PC-3 (cell line): ENCODE measurements at regions not wholly inside any gene's neighbourhood (a gene's known extent, or its start where the extent isn't known, plus 50 kb on each side); places are given as distances from the start of the nearest gene placed in this dataset.
"Not testable (repeated sequence)": the region's sequence is repeated elsewhere in the genome, so short reads cannot be mapped to it uniquely, and the experiment has no call there.

Experiments used
- CTCF ChIP-seq: fragments of 300-600 bp; sonication (generic); conservative IDR thresholded peaks from 2 replicates; pipeline ENCODE4 v1.5.1; 2017; ENCODE audit warnings: antibody characterized with exemption, low read depth, mild to moderate bottlenecking, low read length
- EZH2 ChIP-seq: fragments of 300-600 bp; sonication (generic); IDR thresholded peaks from one replicate; pipeline ENCODE4 v1.6.1; 2017; ENCODE audit warnings: antibody characterized with exemption, mild to moderate bottlenecking, low read length; ENCODE audit not compliant: unreplicated experiment
- EZH2phosphoT487 ChIP-seq: fragments of 300-600 bp; sonication (generic); IDR thresholded peaks from 2 replicates; pipeline ENCODE4 v1.6.1; 2018; ENCODE audit warnings: mild to moderate bottlenecking, antibody characterized with exemption, low read length, borderline replicate concordance

DNA sequence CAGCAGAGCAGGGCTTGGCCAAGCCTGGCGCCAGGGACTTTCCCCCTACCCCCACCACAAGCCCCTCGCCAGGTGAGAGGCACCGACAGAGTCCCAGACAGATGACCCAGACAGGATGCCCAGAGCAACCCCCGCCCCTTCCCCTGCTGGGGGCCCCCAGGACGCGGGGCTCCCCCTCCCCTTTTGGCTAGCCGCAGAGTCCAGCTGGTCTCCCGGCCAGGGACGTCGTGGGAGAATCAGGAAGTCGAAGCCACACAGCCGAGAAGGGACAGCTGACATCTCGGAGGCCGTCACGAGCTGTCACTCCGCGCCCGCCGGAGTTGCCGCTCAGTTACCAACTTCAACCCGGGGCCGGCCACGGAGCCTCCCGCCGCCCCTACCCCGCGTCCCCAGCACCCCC, 84.6 kb upstream of the FRG2C start:
- TF ChIP-seq CTCF, EZH2, EZH2phosphoT487: not testable (repeated sequence)
